H1 (cell line): ENCODE measurements at regions not wholly inside any gene's neighbourhood (a gene's known extent, or its start where the extent isn't known, plus 50 kb on each side); places are given as distances from the start of the nearest gene placed in this dataset.

ENCODE experiments used
- CTBP2 ChIP-seq: IDR thresholded peaks from 2 replicates; pipeline ENCODE4 v1.7.0; 2011; ENCODE audit warnings: borderline replicate concordance, mild to moderate bottlenecking, moderate library complexity, mixed read lengths, low read length; ENCODE audit not compliant: insufficient read depth, insufficient read length
- E2F6 ChIP-seq: IDR thresholded peaks from 2 replicates; pipeline ENCODE4 v1.6.1; 2012; ENCODE audit warnings: inconsistent platforms
- HDAC2 ChIP-seq, 2 experiments: fragments of 300-600 bp in 1 of 2; sonication (generic) in 1 of 2; IDR thresholded peaks; 2 replicates each; pipeline ENCODE4 v1.6.1; 2011 to 2012; ENCODE audit warnings: low read depth in 2 of 2, low read length in 2 of 2, mild to moderate bottlenecking in 2 of 2, moderate library complexity in 2 of 2, borderline replicate concordance in 1 of 2, inconsistent platforms in 1 of 2

- TF ChIP-seq E2F6 (no peak), CTBP2 (no peak), HDAC2 (IDR thresholded peaks at IDR 0.05; ENCODE audit: borderline replicate concordance in 1 of 2, low read depth in 2 of 2, low read length in 2 of 2) (0 out of 4 replicates have a peak, but pooled peaks of 1 of the 2 experiments have one; percentile 1)
These were observed 68.4 kb upstream of the SSBP3 start (continued) for GRCh38 chr1:54474310-54475251.
